ENCODE measurements at regions not wholly inside any gene's neighbourhood (a gene's known extent, or its start where the extent isn't known, plus 50 kb on each side); places are given as distances from the start of the nearest gene placed in this dataset.
"Not testable (repeated sequence)": the region's sequence is repeated elsewhere in the genome, so short reads cannot be mapped to it uniquely, and the experiment has no call there.

DNA sequence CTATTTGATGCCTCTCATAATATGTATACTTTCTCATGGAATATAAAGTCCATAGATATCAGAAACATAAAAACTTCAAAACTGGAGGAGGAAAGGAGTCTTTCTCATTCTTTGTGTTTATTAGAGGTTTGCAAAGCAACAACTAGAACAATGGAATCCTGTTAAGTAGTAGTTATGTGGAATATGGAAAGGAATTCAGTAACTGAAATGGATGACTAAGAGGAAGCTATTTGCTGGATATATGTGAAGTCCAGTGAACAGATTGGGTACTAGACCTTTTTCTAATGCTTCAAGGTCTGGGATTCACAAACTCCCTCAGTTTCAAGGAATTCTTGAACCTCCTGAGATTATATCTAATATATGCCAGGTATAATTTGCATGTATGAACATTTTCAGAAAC is 353.6 kb upstream of the FANCL start:
- no peak for DNase-seq
- TF ChIP-seq CTCF (IDR thresholded peaks at IDR 0.05) = no peak
- no peaks in the 10 kb centered on the region for H3K36me3 Mint-ChIP-seq (ENCODE audit: low read depth)
- H3K9me3 Mint-ChIP-seq = peaks cover 8% of the 10 kb centered on the region
- no peak overlapping the region for H3K4me3 Mint-ChIP-seq
- peaks cover 3% of the 10 kb centered on the region for H3K27me3 Mint-ChIP-seq (ENCODE audit: insufficient read depth)
- H3K4me1 Mint-ChIP-seq (ENCODE audit: low read depth) = no peaks in the 10 kb centered on the region
- no peak overlapping the region for H3K27ac Mint-ChIP-seq

GRCh38 chr2:58594175-58594574 is 353.1 kb upstream of the FANCL start:
- Mint-ChIP-seq H3K9me3 (peaks cover 6% of the 10 kb centered on the region), H3K36me3 (ENCODE audit: low read depth) (no peaks in the 10 kb centered on the region), H3K4me3 (no peak overlapping the region), H3K27ac (no peak overlapping the region), H3K27me3 (ENCODE audit: insufficient read depth) (peaks cover 3% of the 10 kb centered on the region), H3K4me1 (ENCODE audit: low read depth) (no peaks in the 10 kb centered on the region)
- TF ChIP-seq CTCF (IDR thresholded peaks at IDR 0.05) = peak; percentile 19; the same call in 1 of the 2 replicates
- no peak for DNase-seq

GRCh38 chr2:58586178-58586577 is 345.1 kb upstream of the FANCL start:
- H3K4me1 Mint-ChIP-seq (ENCODE audit: low read depth); DNase-seq; H3K27ac Mint-ChIP-seq; H3K4me3 Mint-ChIP-seq; H3K27me3 Mint-ChIP-seq (ENCODE audit: insufficient read depth); H3K36me3 Mint-ChIP-seq (ENCODE audit: low read depth): not testable (repeated sequence)
- peaks cover 11% of the 10 kb centered on the region for H3K9me3 Mint-ChIP-seq

DNA sequence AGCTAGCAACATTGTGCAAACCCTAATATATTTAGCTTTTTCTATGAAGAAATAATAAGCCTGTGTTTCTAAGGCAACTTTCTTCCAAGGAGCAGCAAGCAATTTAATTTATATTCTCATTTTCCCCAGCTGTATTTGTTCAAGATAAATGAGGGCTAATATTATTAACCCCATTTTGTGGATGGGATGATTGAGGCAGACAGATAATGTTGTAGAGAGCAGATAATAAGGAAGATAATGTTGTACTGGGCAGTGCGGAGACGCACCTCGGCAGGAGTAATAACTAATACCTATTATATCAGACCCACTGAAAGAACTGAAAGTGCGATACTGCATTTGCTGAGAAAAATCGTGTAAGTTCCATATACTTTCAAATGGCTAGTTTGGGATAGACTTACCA is 344.1 kb upstream of the FANCL start:
- H3K27ac Mint-ChIP-seq = no peak overlapping the region
- no peak for DNase-seq
- TF ChIP-seq CTCF (IDR thresholded peaks at IDR 0.05) = no peak
- H3K4me3 Mint-ChIP-seq = no peak overlapping the region
- peaks cover 11% of the 10 kb centered on the region for H3K9me3 Mint-ChIP-seq
- no peaks in the 10 kb centered on the region for H3K4me1 Mint-ChIP-seq (ENCODE audit: low read depth)
- no peaks in the 10 kb centered on the region for H3K36me3 Mint-ChIP-seq (ENCODE audit: low read depth)
- H3K27me3 Mint-ChIP-seq (ENCODE audit: insufficient read depth) = no peaks in the 10 kb centered on the region

- Mint-ChIP-seq H3K9me3 (peaks cover 11% of the 10 kb centered on the region), H3K4me1 (ENCODE audit: low read depth) (no peaks in the 10 kb centered on the region)
Measured at GRCh38 chr2:58584606-58585118, 343.5 kb upstream of the FANCL start.

GRCh38 chr2:58578276-58578675 is 337.2 kb upstream of the FANCL start:
- no peaks in the 10 kb centered on the region; the same call in 1 of the 2 replicates for H3K9me3 Mint-ChIP-seq
- H3K4me1 Mint-ChIP-seq (ENCODE audit: low read depth) = no peaks in the 10 kb centered on the region
- H3K36me3 Mint-ChIP-seq (ENCODE audit: low read depth) = no peaks in the 10 kb centered on the region
- TF ChIP-seq CTCF (IDR thresholded peaks at IDR 0.05) = no peak
- no peak overlapping the region for H3K4me3 Mint-ChIP-seq
- H3K27ac Mint-ChIP-seq = no peak overlapping the region
- H3K27me3 Mint-ChIP-seq (ENCODE audit: insufficient read depth) = peaks cover 3% of the 10 kb centered on the region; the same call in 1 of the 2 replicates
- DNase-seq = no peak

More at GRCh38 chr2:58584606-58585118, 343.5 kb upstream of the FANCL start:
- Mint-ChIP-seq H3K36me3 (ENCODE audit: low read depth) (no peaks in the 10 kb centered on the region), H3K4me3 (no peak overlapping the region), H3K27me3 (ENCODE audit: insufficient read depth) (no peaks in the 10 kb centered on the region), H3K27ac (no peak overlapping the region)
- no peak for TF ChIP-seq CTCF (IDR thresholded peaks at IDR 0.05)
- DNase-seq = no peak

Data from HFFc6 (cell line).